ENCODE measurements at regions not wholly inside any gene's neighbourhood (a gene's known extent, or its start where the extent isn't known, plus 50 kb on each side); places are given as distances from the start of the nearest gene placed in this dataset.

DNA sequence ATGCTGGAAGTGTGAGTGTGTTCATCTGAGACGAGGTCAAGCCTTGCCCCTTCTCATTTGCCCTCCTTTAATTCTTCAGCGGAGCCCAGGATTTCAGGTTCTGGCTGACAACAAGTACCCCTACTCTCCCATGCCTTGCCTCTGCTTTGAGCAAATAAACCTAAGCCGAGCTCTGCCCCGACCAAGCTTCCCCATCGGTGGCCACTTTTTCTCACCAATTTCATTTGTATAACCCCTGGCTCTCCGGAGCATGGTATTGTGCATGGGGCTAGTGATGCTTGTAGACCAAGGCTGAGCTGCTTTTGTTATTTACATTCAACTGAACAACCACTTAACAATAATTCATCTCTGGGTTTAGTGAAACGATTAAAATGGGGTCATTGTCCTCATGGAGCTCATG lies 100.2 kb upstream of the RAB3GAP2 start:
- TF ChIP-seq BHLHE40 (IDR thresholded peaks at IDR 0.05; ENCODE audit: borderline replicate concordance) (no peak), FOXK2 (IDR thresholded peaks at IDR 0.05) (no peak), CTBP1 (IDR thresholded peaks at IDR 0.05; ENCODE audit: borderline replicate concordance) (no peak), SUZ12 (IDR thresholded peaks at IDR 0.05) (no peak), TARDBP (IDR thresholded peaks at IDR 0.05) (no peak), HDGF (IDR thresholded peaks at IDR 0.05; ENCODE audit: borderline replicate concordance) (no peak), SP1 (IDR thresholded peaks at IDR 0.05) (no peak)
